IMR-90 (cell line): ENCODE measurements at regions not wholly inside any gene's neighbourhood (a gene's known extent, or its start where the extent isn't known, plus 50 kb on each side); places are given as distances from the start of the nearest gene placed in this dataset.

ENCODE experiments used
- ATAC-seq: fragments of 200-7000 bp; cut with Tn5 transposase; 2 replicates; pipeline ENCODE4 v1.9.1; 2020; ENCODE audit warnings: low read depth, mild to moderate bottlenecking, moderate library complexity
- BruUV-seq: library from RNA; stranded (reverse); fragments of 400-500 nt; replicated peaks from 2 replicates; lab custom pipeline; 2021; lab: Mats Ljungman, UMichigan
- CTCF ChIA-PET: fragments of 300-600 bp; formaldehyde crosslinking; extraction: SDS; loops from one replicate; lab custom pipeline; 2021; ENCODE audit warnings: antibody characterized with exemption; lab: Yijun Ruan, JAX
- POLR2A ChIA-PET: fragments of 300-600 bp; sonication (Branson Sonifier 250); formaldehyde crosslinking; loops from one replicate; lab custom pipeline; 2022; ENCODE audit warnings: antibody characterized with exemption; ENCODE audit not compliant: unreplicated experiment; lab: Charles Lee
- DNase-seq: peaks from one replicate; pipeline ENCODE4 v3.0.0; 2013
- H2AFZ ChIP-seq: replicated peaks from 2 replicates; pipeline ENCODE3; 2013; ENCODE audit warnings: low read length, mild to moderate bottlenecking; ENCODE audit not compliant: poor library complexity
- H2AK5ac ChIP-seq: 2 replicates; pipeline ENCODE4 v1.6.1; 2013; ENCODE audit warnings: low read depth, low read length, inconsistent platforms
- H2AK9ac ChIP-seq: replicated peaks from 2 replicates; pipeline ENCODE3; 2013; ENCODE audit warnings: mild to moderate bottlenecking, low read depth, low read length, moderate library complexity; ENCODE audit not compliant: poor library complexity
- H2BK120ac ChIP-seq: 2 replicates; pipeline ENCODE4 v1.6.1; 2013; ENCODE audit warnings: low read depth, low read length, inconsistent platforms
- H2BK15ac ChIP-seq: 3 replicates; pipeline ENCODE4 v1.6.1; 2013; ENCODE audit warnings: low read depth, low read length, inconsistent platforms
- H2BK20ac ChIP-seq: 2 replicates; pipeline ENCODE4 v1.6.1; 2013; ENCODE audit warnings: low read depth, mild to moderate bottlenecking, inconsistent platforms, low read length, moderate library complexity
- H2BK5ac ChIP-seq: 2 replicates; pipeline ENCODE4 v1.6.1; 2013; ENCODE audit warnings: mild to moderate bottlenecking, low read depth, low read length, inconsistent platforms; ENCODE audit not compliant: poor library complexity, severe bottlenecking
- H3K14ac ChIP-seq: replicated peaks from 2 replicates; pipeline ENCODE4 v1.6.1; 2013; ENCODE audit warnings: low read depth, low read length, inconsistent platforms
- H3K18ac ChIP-seq: 2 replicates; pipeline ENCODE4 v1.6.1; 2013; ENCODE audit warnings: low read depth, low read length, control low read depth
- H3K23ac ChIP-seq: 2 replicates; pipeline ENCODE4 v1.6.1; 2013; ENCODE audit warnings: low read depth, low read length, inconsistent platforms
- H3K27ac ChIP-seq: 2 replicates; pipeline ENCODE4 v1.5.1; 2013; ENCODE audit warnings: mild to moderate bottlenecking, control low read depth, low read length; ENCODE audit not compliant: insufficient read depth
- H3K27me3 ChIP-seq: 2 replicates; pipeline ENCODE4 v1.6.1; 2013; ENCODE audit warnings: low read length; ENCODE audit not compliant: control insufficient read depth, insufficient read depth
- H3K36me3 ChIP-seq: 2 replicates; pipeline ENCODE4 v1.6.1; 2013; ENCODE audit warnings: low read length, mixed read lengths; ENCODE audit not compliant: control insufficient read depth, insufficient read depth
- H3K4ac ChIP-seq: 2 replicates; pipeline ENCODE4 v1.6.1; 2013; ENCODE audit warnings: low read depth, low read length, inconsistent platforms
- H3K4me1 ChIP-seq: 2 replicates; pipeline ENCODE4 v1.6.1; 2013; ENCODE audit warnings: low read length, mixed read lengths; ENCODE audit not compliant: control insufficient read depth, insufficient read depth
- H3K4me2 ChIP-seq: 2 replicates; pipeline ENCODE4 v1.6.1; 2013; ENCODE audit warnings: low read depth, mild to moderate bottlenecking, control low read depth, low read length, moderate library complexity
- H3K4me3 ChIP-seq: 2 replicates; pipeline ENCODE4 v1.5.1; 2013; ENCODE audit warnings: low read depth, mild to moderate bottlenecking, control low read depth, low read length, moderate library complexity; ENCODE audit not compliant: insufficient read depth
- H3K56ac ChIP-seq: 2 replicates; pipeline ENCODE4 v1.6.1; 2013; ENCODE audit warnings: low read length, inconsistent platforms; ENCODE audit not compliant: insufficient read depth; ENCODE audit errors: extremely low read depth
- H3K79me1 ChIP-seq, 2 experiments: 2 replicates each; pipeline ENCODE4 v1.6.1; 2013; ENCODE audit warnings: low read length in 2 of 2, inconsistent platforms in 1 of 2, low read depth in 1 of 2
- H3K9ac ChIP-seq: 2 replicates; pipeline ENCODE4 v1.6.1; 2013; ENCODE audit warnings: low read depth, low read length, control low read depth
- H3K9me1 ChIP-seq: 2 replicates; pipeline ENCODE4 v1.6.1; 2013; ENCODE audit warnings: low read length, inconsistent platforms; ENCODE audit not compliant: insufficient read depth
- H3K9me3 ChIP-seq: 2 replicates; pipeline ENCODE4 v1.6.1; 2013; ENCODE audit warnings: low read length; ENCODE audit not compliant: control insufficient read depth, insufficient read depth
- H4K20me1 ChIP-seq: 2 replicates; pipeline ENCODE4 v1.6.1; 2013; ENCODE audit warnings: low read length, inconsistent platforms; ENCODE audit not compliant: insufficient read depth
- H4K5ac ChIP-seq: 2 replicates; pipeline ENCODE4 v1.6.1; 2013; ENCODE audit warnings: mild to moderate bottlenecking, low read depth, low read length, control low read depth
- H4K8ac ChIP-seq, 2 experiments: 2 replicates each; pipeline ENCODE4 v1.6.1; 2013; ENCODE audit warnings: low read depth in 2 of 2, low read length in 2 of 2, control low read depth in 1 of 2, inconsistent platforms in 1 of 2
- H4K91ac ChIP-seq: 2 replicates; pipeline ENCODE4 v1.6.1; 2013; ENCODE audit warnings: low read depth, low read length, inconsistent platforms; ENCODE audit not compliant: insufficient read depth
- BHLHE40 ChIP-seq: fragments of 150-350 bp; IDR thresholded peaks from 2 replicates; pipeline ENCODE4 v1.6.1; 2016; ENCODE audit warnings: mild to moderate bottlenecking, low read depth, low read length
- CEBPB ChIP-seq: IDR thresholded peaks from 2 replicates; pipeline ENCODE4 v1.6.1; 2012; ENCODE audit warnings: low read depth, low read length, improper control_type of control experiment
- CHD1 ChIP-seq: IDR thresholded peaks from 2 replicates; pipeline ENCODE4 v1.6.1; 2012; ENCODE audit warnings: low read depth, low read length, improper control_type of control experiment
- CTCF ChIP-seq: conservative IDR thresholded peaks from 2 replicates; pipeline ENCODE4 v1.5.1; 2012; ENCODE audit warnings: mild to moderate bottlenecking, low read depth, low read length, improper control_type of control experiment
- FOS ChIP-seq: fragments of 150-350 bp; IDR thresholded peaks from 2 replicates; pipeline ENCODE4 v1.6.1; 2016; ENCODE audit warnings: low read depth, low read length
- MAFK ChIP-seq: IDR thresholded peaks from 2 replicates; pipeline ENCODE4 v1.6.1; 2012; ENCODE audit warnings: low read depth, low read length, improper control_type of control experiment
- MAZ ChIP-seq: IDR thresholded peaks from 2 replicates; pipeline ENCODE4 v1.6.1; 2012; ENCODE audit warnings: low read depth, mild to moderate bottlenecking, low read length, improper control_type of control experiment, moderate library complexity, borderline replicate concordance
- MXI1 ChIP-seq: IDR thresholded peaks from 2 replicates; pipeline ENCODE4 v1.6.1; 2012; ENCODE audit warnings: low read depth, mild to moderate bottlenecking, low read length, moderate library complexity, borderline replicate concordance
- NFE2L2 ChIP-seq: fragments of 150-350 bp; IDR thresholded peaks from 2 replicates; pipeline ENCODE4 v1.6.1; 2016; ENCODE audit warnings: low read depth, mild to moderate bottlenecking, low read length
- POLR2A ChIP-seq: IDR thresholded peaks from 2 replicates; pipeline ENCODE4 v1.6.1; 2012; ENCODE audit warnings: mild to moderate bottlenecking, low read depth, low read length
- RAD21 ChIP-seq: IDR thresholded peaks from 2 replicates; pipeline ENCODE4 v1.6.1; 2012; ENCODE audit warnings: low read length, improper control_type of control experiment
- RCOR1 ChIP-seq: IDR thresholded peaks from 2 replicates; pipeline ENCODE4 v1.6.1; 2012; ENCODE audit warnings: mild to moderate bottlenecking, low read length, improper control_type of control experiment; ENCODE audit not compliant: insufficient replicate concordance
- RFX5 ChIP-seq: IDR thresholded peaks from 2 replicates; pipeline ENCODE4 v1.8.0; 2012; ENCODE audit warnings: low read depth, mild to moderate bottlenecking, low read length, moderate library complexity
- SMC3 ChIP-seq: fragments of 150-350 bp; IDR thresholded peaks from 2 replicates; pipeline ENCODE4 v1.6.1; 2016; ENCODE audit warnings: low read depth, mild to moderate bottlenecking, antibody characterized with exemption, low read length, moderate library complexity
- WGBS, 2 experiments: methylation state at CpG; one replicate each; pipeline versions ENCODE4 v1.1.5 to v1.1.7; 2013; ENCODE audit warnings: missing lambda C conversion rate in 2 of 2; ENCODE audit not compliant: insufficient read length in 1 of 2; ENCODE audit errors: extremely low coverage in 2 of 2; 5-methylcytosine and 5-hydroxymethylcytosine counted together
- dilution Hi-C: fragments of 300-500 bp; cut with HindIII; formaldehyde crosslinking; loops from one replicate; pipeline ENCODE4 v1.14.3; 2018; ENCODE audit warnings: low sequenced_read_pairs; ENCODE audit not compliant: unreplicated experiment
- in situ Hi-C: fragments of 300-500 bp; cut with MboI; formaldehyde crosslinking; loops from 3 replicates; pipeline ENCODE4 v1.14.3; 2019; ENCODE audit warnings: low sequenced_read_pairs, inconsistent platforms, mixed read lengths
- intact Hi-C: fragments of 100-400 bp; cut with micrococcal nuclease; formaldehyde crosslinking; loops from 2 replicates; pipeline ENCODE4 v1.10.0; 2022
- TF ChIP-seq, protein P1 (sequence below): fragments of 150-350 bp; IDR thresholded peaks from 2 replicates; pipeline ENCODE4 v1.6.1; 2017; ENCODE audit warnings: mild to moderate bottlenecking, antibody characterized with exemption, low read length, low read depth
- TF ChIP-seq, protein P2 (sequence below): fragments of 150-350 bp; IDR thresholded peaks from 2 replicates; pipeline ENCODE4 v1.6.1; 2016; ENCODE audit warnings: low read depth, mild to moderate bottlenecking, low read length, moderate library complexity, borderline replicate concordance

DNA sequence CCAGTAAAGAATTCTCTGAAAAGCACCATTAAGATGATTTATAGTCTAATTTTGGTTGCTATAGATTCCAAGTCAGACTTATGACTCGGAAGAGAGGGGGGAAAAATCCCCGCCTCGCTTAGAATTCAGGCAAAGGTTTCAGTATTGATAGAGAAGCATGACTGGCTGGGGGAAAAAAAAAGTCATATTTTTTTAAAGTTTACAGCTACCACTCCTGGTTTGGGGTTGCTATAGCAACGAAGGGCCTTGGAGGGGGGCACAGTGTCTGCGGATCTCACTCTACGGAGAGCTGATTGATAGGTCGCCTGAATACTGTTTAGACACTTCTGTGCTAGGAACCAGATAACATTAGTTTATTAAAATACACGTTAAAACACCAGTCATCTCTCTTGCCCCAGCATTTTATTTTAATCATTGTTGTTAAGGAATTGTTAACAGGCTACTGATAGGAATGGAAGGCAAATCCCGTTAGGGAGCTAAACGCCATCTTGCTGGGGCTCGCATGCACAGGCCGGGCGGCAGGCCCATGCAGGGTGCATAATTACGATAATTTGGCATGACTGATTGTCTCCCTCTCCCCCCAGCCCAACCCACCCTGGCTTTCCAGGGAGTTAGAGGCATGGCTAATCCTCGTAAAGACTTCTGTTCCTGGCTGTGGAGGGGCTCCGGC, 380.0 kb upstream of the XYLT1 start:
- DNase-seq: no peak
- 60% methylated on average over 1 of the region's 16 CpGs; no CpG with 5 or more reads in 1 of the 2 experiments for WGBS, 2 experiments
- no peaks in the 10 kb centered on the region for H3K36me3 ChIP-seq

More for the DNA sequence above, 380.0 kb upstream of the XYLT1 start:
- ChIA-PET CTCF (no interaction called here), POLR2A (no interaction called here)
- Histone ChIP-seq H2BK15ac (no peak overlapping the region), H3K27me3 (no peaks in the 10 kb centered on the region; the same call in 1 of the 2 replicates), H3K4ac (no peak overlapping the region), H3K14ac (no peak overlapping the region), H3K9me1 (no peaks in the 10 kb centered on the region), H3K4me3 (no peak overlapping the region), H4K91ac (no peak overlapping the region), H2AFZ (no peak overlapping the region), H3K27ac (no peak overlapping the region), H2BK20ac (no peak overlapping the region), H4K8ac (no peak overlapping the region), H4K5ac (no peak overlapping the region), H4K20me1 (no peaks in the 10 kb centered on the region), H3K9ac (no peak overlapping the region), H2BK120ac (no peak overlapping the region), H3K79me1 (no peaks in the 10 kb centered on the region), H3K4me1 (no peaks in the 10 kb centered on the region), H3K9me3 (peaks cover 2% of the 10 kb centered on the region; the same call in 1 of the 2 replicates), H3K18ac (no peak overlapping the region), H3K23ac (no peak overlapping the region), H2BK5ac (no peak overlapping the region), H2AK9ac (no peak overlapping the region), H3K4me2 (no peak overlapping the region; the same call in 1 of the 2 replicates), H2AK5ac (no peak overlapping the region), H3K56ac (no peak overlapping the region)
- intact Hi-C loops: no loop called here
- no peak for ATAC-seq
- in situ Hi-C loops: no loop called here
- TF ChIP-seq BHLHE40 (no peak), SMC3 (no peak), MAZ (no peak), RCOR1 (no peak), MAFK (no peak), NFE2L2 (no peak), CHD1 (no peak), FOS (no peak), MXI1 (no peak), RFX5 (no peak), CTCF (no peak), CEBPB (no peak), RAD21 (no peak), POLR2A (no peak)
- TF ChIP-seq, protein P1, sequence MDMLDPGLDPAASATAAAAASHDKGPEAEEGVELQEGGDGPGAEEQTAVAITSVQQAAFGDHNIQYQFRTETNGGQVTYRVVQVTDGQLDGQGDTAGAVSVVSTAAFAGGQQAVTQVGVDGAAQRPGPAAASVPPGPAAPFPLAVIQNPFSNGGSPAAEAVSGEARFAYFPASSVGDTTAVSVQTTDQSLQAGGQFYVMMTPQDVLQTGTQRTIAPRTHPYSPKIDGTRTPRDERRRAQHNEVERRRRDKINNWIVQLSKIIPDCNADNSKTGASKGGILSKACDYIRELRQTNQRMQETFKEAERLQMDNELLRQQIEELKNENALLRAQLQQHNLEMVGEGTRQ: no peak
- TF ChIP-seq, protein P2, sequence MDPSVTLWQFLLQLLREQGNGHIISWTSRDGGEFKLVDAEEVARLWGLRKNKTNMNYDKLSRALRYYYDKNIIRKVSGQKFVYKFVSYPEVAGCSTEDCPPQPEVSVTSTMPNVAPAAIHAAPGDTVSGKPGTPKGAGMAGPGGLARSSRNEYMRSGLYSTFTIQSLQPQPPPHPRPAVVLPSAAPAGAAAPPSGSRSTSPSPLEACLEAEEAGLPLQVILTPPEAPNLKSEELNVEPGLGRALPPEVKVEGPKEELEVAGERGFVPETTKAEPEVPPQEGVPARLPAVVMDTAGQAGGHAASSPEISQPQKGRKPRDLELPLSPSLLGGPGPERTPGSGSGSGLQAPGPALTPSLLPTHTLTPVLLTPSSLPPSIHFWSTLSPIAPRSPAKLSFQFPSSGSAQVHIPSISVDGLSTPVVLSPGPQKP: no peak
- BruUV-seq: no TSS peak
- dilution Hi-C loops: no loop called here
